ENCODE measurements at regions not wholly inside any gene's neighbourhood (a gene's known extent, or its start where the extent isn't known, plus 50 kb on each side); places are given as distances from the start of the nearest gene placed in this dataset.
"Not testable (repeated sequence)": the region's sequence is repeated elsewhere in the genome, so short reads cannot be mapped to it uniquely, and the experiment has no call there.

- no peak for DNase-seq
Measured at GRCh38 chr6:160804639-160805038, 102.6 kb downstream of the PLG start.

- DNase-seq, result no peak
Measured at GRCh38 chr6:160808263-160808662, 106.2 kb downstream of the PLG start.

- DNase-seq, result no peak
Measured at GRCh38 chr6:160810238-160810637, 108.2 kb downstream of the PLG start.

GRCh38 chr6:160812097-160812496, 110.1 kb downstream of the PLG start:
- no peak for DNase-seq

GRCh38 chr6:160818934-160819333, 116.9 kb downstream of the PLG start:
- DNase-seq, result no peak

GRCh38 chr6:160820661-160821060, 118.6 kb downstream of the PLG start:
- DNase-seq, result not testable (repeated sequence)

- no peak for DNase-seq
Measured at GRCh38 chr6:160831739-160832138, 129.7 kb downstream of the PLG start.

GRCh38 chr6:160832422-160832821, 130.4 kb downstream of the PLG start:
- DNase-seq, result no peak

GRCh38 chr6:160837146-160837545, 135.1 kb downstream of the PLG start:
- DNase-seq, result peak in 1 of 2 experiments; percentile 18

GRCh38 chr6:160851031-160851430, 140.5 kb upstream of the MAP3K4 start:
- DNase-seq, result no peak

GRCh38 chr6:160853946-160854345, 137.6 kb upstream of the MAP3K4 start:
- no peak for DNase-seq

- no peak for DNase-seq
Measured at GRCh38 chr6:160858886-160859285, 132.7 kb upstream of the MAP3K4 start.

- DNase-seq, result no peak
Measured at GRCh38 chr6:160859822-160860221, 131.7 kb upstream of the MAP3K4 start.

GRCh38 chr6:160861824-160862223, 129.7 kb upstream of the MAP3K4 start:
- no peak for DNase-seq

GRCh38 chr6:160863782-160864181, 127.8 kb upstream of the MAP3K4 start:
- DNase-seq, result no peak

- no peak for DNase-seq
Measured at GRCh38 chr6:160871320-160871719, 120.2 kb upstream of the MAP3K4 start.

- DNase-seq, result no peak
Measured at GRCh38 chr6:160881148-160881808, 110.3 kb upstream of the MAP3K4 start.

GRCh38 chr6:160882006-160882405, 109.6 kb upstream of the MAP3K4 start:
- DNase-seq, result no peak

GRCh38 chr6:160882791-160883279, 108.7 kb upstream of the MAP3K4 start:
- DNase-seq, result no peak

GRCh38 chr6:160883560-160883959, 108.0 kb upstream of the MAP3K4 start:
- DNase-seq, result no peak

GRCh38 chr6:160883999-160884398, 107.6 kb upstream of the MAP3K4 start:
- no peak for DNase-seq

- not testable (repeated sequence) for DNase-seq
Measured at GRCh38 chr6:160889148-160889547, 102.4 kb upstream of the MAP3K4 start.

GRCh38 chr6:160891690-160892089, 99.9 kb upstream of the MAP3K4 start:
- DNase-seq, result no peak

GRCh38 chr6:160895562-160895961, 96.0 kb upstream of the MAP3K4 start:
- no peak for DNase-seq

Data from cerebellar nuclear complex (tissue), 1 donor.